SK-N-SH (cell line): ENCODE measurements at regions not wholly inside any gene's neighbourhood (a gene's known extent, or its start where the extent isn't known, plus 50 kb on each side); places are given as distances from the start of the nearest gene placed in this dataset.

ENCODE experiments used
- CTCF ChIA-PET: fragments of 300-600, 350-600 bp; formaldehyde crosslinking; extraction: SDS; loops from one replicate; lab custom pipeline; 2021; lab: Yijun Ruan, JAX
- POLR2A ChIA-PET: fragments of 350-600 bp; sonication (Branson Sonifier 250); formaldehyde crosslinking; extraction: SDS; loops from one replicate; lab custom pipeline; 2020; ENCODE audit warnings: antibody characterized with exemption, inconsistent platforms; lab: Yijun Ruan, JAX
- DNase-seq: peaks from one replicate; pipeline ENCODE4 v3.0.0; 2012
- H2AFZ ChIP-seq: fragments of 200-600 bp; sonication (generic); 2 replicates; pipeline ENCODE4 v1.8.1; 2016; ENCODE audit warnings: antibody characterized with exemption, mild to moderate bottlenecking, low read depth
- H3F3A ChIP-seq: fragments of 200-600 bp; sonication (generic); replicated peaks from 2 replicates; pipeline ENCODE3; 2016; ENCODE audit warnings: antibody characterized with exemption, mild to moderate bottlenecking; ENCODE audit not compliant: insufficient read depth
- H3K27ac ChIP-seq, 2 experiments: fragments of 200-500 bp in 1 of 2; fragments of 200-600 bp in 1 of 2; sonication (Bioruptor generic) in 1 of 2; sonication (generic), shearing (Covaris generic) in 1 of 2; 2 replicates each; pipeline versions ENCODE4 v1.5.1 to v1.6.1; 2014 to 2016; ENCODE audit warnings: low read depth in 2 of 2, inconsistent platforms in 1 of 2, low read length in 1 of 2, mild to moderate bottlenecking in 1 of 2, mixed read lengths in 1 of 2
- H3K27me3 ChIP-seq: fragments of 200-600 bp; sonication (generic), shearing (Covaris generic); 2 replicates; pipeline ENCODE4 v1.6.1; 2016; ENCODE audit warnings: mixed run types; ENCODE audit not compliant: insufficient read depth
- H3K36me3 ChIP-seq, 2 experiments: fragments of 200-500 bp in 1 of 2; fragments of 200-600 bp in 1 of 2; sonication (Bioruptor generic) in 1 of 2; sonication (generic) in 1 of 2; replicated peaks in 1 of 2; 2 replicates each; pipeline versions ENCODE3 to v1.5.1; 2014 to 2016; ENCODE audit warnings: low read length in 1 of 2, mild to moderate bottlenecking in 1 of 2; ENCODE audit not compliant: insufficient read depth in 2 of 2, control insufficient read depth in 1 of 2
- H3K4me1 ChIP-seq, 2 experiments: fragments of 200-500 bp in 1 of 2; fragments of 200-600 bp in 1 of 2; sonication (Bioruptor generic) in 1 of 2; sonication (generic), shearing (Covaris generic) in 1 of 2; 2 replicates each; pipeline versions ENCODE4 v1.5.1 to v1.6.1; 2014 to 2016; ENCODE audit warnings: low read depth in 1 of 2, low read length in 1 of 2, mixed run types in 1 of 2; ENCODE audit not compliant: insufficient read depth in 2 of 2, control insufficient read depth in 1 of 2
- H3K4me2 ChIP-seq: fragments of 200-600 bp; sonication (generic), shearing (Covaris generic); 2 replicates; pipeline ENCODE4 v1.6.1; 2017; ENCODE audit warnings: mixed run types
- H3K4me3 ChIP-seq, 2 experiments: fragments of 200-500 bp in 1 of 2; fragments of 200-600 bp in 1 of 2; sonication (Bioruptor generic) in 1 of 2; sonication (generic), shearing (Covaris generic) in 1 of 2; 2 replicates each; pipeline versions ENCODE4 v1.5.1 to v1.8.1; 2014 to 2016; ENCODE audit warnings: low read depth in 2 of 2, inconsistent platforms in 1 of 2, low read length in 1 of 2, mild to moderate bottlenecking in 1 of 2, mixed read lengths in 1 of 2, moderate library complexity in 1 of 2
- H3K79me2 ChIP-seq: fragments of 200-600 bp; sonication (generic); 2 replicates; pipeline ENCODE4 v1.8.1; 2017; ENCODE audit warnings: mild to moderate bottlenecking; ENCODE audit not compliant: insufficient read depth
- H3K9ac ChIP-seq: fragments of 200-600 bp; sonication (generic); 2 replicates; pipeline ENCODE4 v1.6.1; 2017; ENCODE audit warnings: mixed run types
- H3K9me2 ChIP-seq: fragments of 200-600 bp; sonication (generic); 2 replicates; pipeline ENCODE4 v1.6.1; 2017; ENCODE audit warnings: mixed run types
- H3K9me3 ChIP-seq: fragments of 200-600 bp; sonication (generic); 2 replicates; pipeline ENCODE4 v1.6.1; 2017; ENCODE audit warnings: mixed run types, mild to moderate bottlenecking, moderate library complexity
- H4K20me1 ChIP-seq: fragments of 200-600 bp; sonication (generic); 2 replicates; pipeline ENCODE4 v1.6.1; 2017; ENCODE audit warnings: mild to moderate bottlenecking, mixed run types; ENCODE audit not compliant: insufficient read depth
- CTCF ChIP-seq: fragments of 200-600 bp; sonication (generic); IDR thresholded peaks from 2 replicates; pipeline ENCODE4 v1.6.1; 2017; ENCODE audit warnings: antibody characterized with exemption, mild to moderate bottlenecking, moderate library complexity
- EP300 ChIP-seq, 2 experiments: IDR thresholded peaks; 2 replicates each; pipeline versions ENCODE4 v1.4.0 to v1.6.1; 2012; ENCODE audit warnings: borderline replicate concordance in 1 of 2, low read depth in 1 of 2, low read length in 1 of 2
- EZH2phosphoT487 ChIP-seq: fragments of 200-600 bp; sonication (generic); IDR thresholded peaks from 2 replicates; pipeline ENCODE4 v1.6.1; 2017; ENCODE audit warnings: low read depth, mixed run types, mild to moderate bottlenecking, antibody characterized with exemption, moderate library complexity, borderline replicate concordance
- FOSL2 ChIP-seq: IDR thresholded peaks from 2 replicates; pipeline ENCODE4 v1.4.0; 2012; ENCODE audit warnings: low read depth, mild to moderate bottlenecking, moderate library complexity, borderline replicate concordance
- FOXJ3 ChIP-seq: sonication (generic); formaldehyde crosslinking; IDR thresholded peaks from 2 replicates; pipeline ENCODE4 v1.5.1; 2020; ENCODE audit warnings: mild to moderate bottlenecking, missing genetic modification reagents
- FOXM1 ChIP-seq: IDR thresholded peaks from 2 replicates; pipeline ENCODE4 v1.4.0; 2012; ENCODE audit warnings: low read depth, mild to moderate bottlenecking
- GATA2 ChIP-seq: sonication (generic); formaldehyde crosslinking; IDR thresholded peaks from 2 replicates; pipeline ENCODE4 v1.5.0; 2020; ENCODE audit warnings: mild to moderate bottlenecking, missing genetic modification reagents
- MAX ChIP-seq: IDR thresholded peaks from 2 replicates; pipeline ENCODE4 v1.4.0; 2012; ENCODE audit warnings: low read depth
- MEF2A ChIP-seq: IDR thresholded peaks from 2 replicates; pipeline ENCODE4 v1.4.0; 2012; ENCODE audit warnings: low read depth, borderline replicate concordance
- MXI1 ChIP-seq: IDR thresholded peaks from 2 replicates; pipeline ENCODE4 v1.6.1; 2012; ENCODE audit warnings: mild to moderate bottlenecking, low read depth, low read length, improper control_type of control experiment
- NFIC ChIP-seq: IDR thresholded peaks from 2 replicates; pipeline ENCODE4 v1.4.0; 2012; ENCODE audit warnings: borderline replicate concordance
- NRF1 ChIP-seq: IDR thresholded peaks from 2 replicates; pipeline ENCODE4 v1.6.1; 2012; ENCODE audit warnings: low read depth, mild to moderate bottlenecking, low read length
- PBX3 ChIP-seq: IDR thresholded peaks from 2 replicates; pipeline ENCODE4; 2012
- POLR2AphosphoS5 ChIP-seq: IDR thresholded peaks from 2 replicates; pipeline ENCODE4 v1.6.1; 2012; ENCODE audit warnings: low read depth, low read length
- RCOR1 ChIP-seq: fragments of 150-350 bp; IDR thresholded peaks from 2 replicates; pipeline ENCODE4 v1.6.1; 2017; ENCODE audit warnings: antibody characterized with exemption, low read length
- RXRA ChIP-seq: IDR thresholded peaks from 2 replicates; pipeline ENCODE4 v1.4.0; 2012; ENCODE audit warnings: low read depth, mild to moderate bottlenecking, borderline replicate concordance
- SMC3 ChIP-seq: IDR thresholded peaks from 2 replicates; pipeline ENCODE4 v1.6.1; 2012; ENCODE audit warnings: low read depth, low read length, improper control_type of control experiment
- USF2 ChIP-seq: fragments of 150-350 bp; IDR thresholded peaks from 2 replicates; pipeline ENCODE4 v1.6.1; 2017; ENCODE audit warnings: antibody characterized with exemption, low read length, low read depth, borderline replicate concordance
- YY1 ChIP-seq: IDR thresholded peaks from 2 replicates; pipeline ENCODE4 v1.4.0; 2012; ENCODE audit warnings: low read depth, mild to moderate bottlenecking
- WGBS: methylation state at CpG from one replicate; pipeline ENCODE4 v1.1.6; 2017; ENCODE audit warnings: low lambda C conversion rate; 5-methylcytosine and 5-hydroxymethylcytosine counted together

GRCh38 chr4:184295206-184295605 is 77.5 kb upstream of the ENPP6 start:
- H4K20me1 ChIP-seq: no peaks in the 10 kb centered on the region
- ChIA-PET CTCF (no interaction called here), POLR2A (no interaction called here)
- H3K9me3 ChIP-seq: no peaks in the 10 kb centered on the region
- H3K27ac ChIP-seq: no peak overlapping the region
- no peaks in the 10 kb centered on the region for H3K36me3 ChIP-seq
- no peaks in the 10 kb centered on the region for H3K27me3 ChIP-seq
- no peaks in the 10 kb centered on the region for H3F3A ChIP-seq
- no peak overlapping the region for H3K4me3 ChIP-seq
- H3K4me2 ChIP-seq: no peak overlapping the region
- TF ChIP-seq POLR2AphosphoS5: no peak
- TF ChIP-seq FOXJ3 (CRISPR knock-in tag): no peak
- no peak for TF ChIP-seq NFIC
- no peak for TF ChIP-seq GATA2 (CRISPR knock-in tag)
- no peak for TF ChIP-seq MEF2A
- TF ChIP-seq RXRA: no peak
- TF ChIP-seq USF2: no peak
- no peak for TF ChIP-seq EZH2phosphoT487
- no peak for TF ChIP-seq EP300 (IDR thresholded peaks at IDR 0.05; ENCODE audit: borderline replicate concordance in 1 of 2, low read depth in 1 of 2, low read length in 1 of 2)
- no peak for TF ChIP-seq NRF1
- no peak for TF ChIP-seq PBX3
- no peak for TF ChIP-seq FOSL2
- no peak for TF ChIP-seq FOXM1
- 44% methylated on average over 4 of the region's 4 CpGs for WGBS
- no peak overlapping the region for H3K9ac ChIP-seq
- no peaks in the 10 kb centered on the region for H3K4me1 ChIP-seq
- H3K79me2 ChIP-seq: no peaks in the 10 kb centered on the region
- DNase-seq: no peak
- H2AFZ ChIP-seq: no peak overlapping the region
- no peaks in the 10 kb centered on the region for H3K9me2 ChIP-seq

GRCh38 chr4:184294606-184295133 is 77.0 kb upstream of the ENPP6 start:
- Histone ChIP-seq H3F3A (no peaks in the 10 kb centered on the region), H3K4me2 (no peak overlapping the region), H3K27ac (no peak overlapping the region), H4K20me1 (no peaks in the 10 kb centered on the region), H2AFZ (no peak overlapping the region), H3K4me3 (no peak overlapping the region), H3K79me2 (no peaks in the 10 kb centered on the region), H3K4me1 (no peaks in the 10 kb centered on the region), H3K27me3 (no peaks in the 10 kb centered on the region), H3K9me2 (no peaks in the 10 kb centered on the region), H3K9ac (no peak overlapping the region), H3K36me3 (no peaks in the 10 kb centered on the region), H3K9me3 (no peaks in the 10 kb centered on the region)
- 55% methylated on average over 7 of the region's 7 CpGs for WGBS
- no peak for DNase-seq
- CTCF ChIA-PET: interaction anchor here (0.7 kb wide), 1 partner anchor 13 kb away, joined by 3 read pairs; no protein-coding TSS in a partner anchor
- POLR2A ChIA-PET: no interaction called here
- TF ChIP-seq MEF2A (no peak), PBX3 (no peak), EP300 (IDR thresholded peaks at IDR 0.05; ENCODE audit: borderline replicate concordance in 1 of 2, low read depth in 1 of 2, low read length in 1 of 2) (no peak), USF2 (no peak), NFIC (no peak), CTCF (no peak), FOXJ3 (CRISPR knock-in tag) (no peak), RCOR1 (no peak), SMC3 (no peak), MXI1 (no peak), MAX (no peak), RXRA (no peak), NRF1 (no peak), FOXM1 (no peak), YY1 (no peak), POLR2AphosphoS5 (no peak)
